ENCODE measurements at regions not wholly inside any gene's neighbourhood (a gene's known extent, or its start where the extent isn't known, plus 50 kb on each side); places are given as distances from the start of the nearest gene placed in this dataset.

GRCh38 chr16:6267682-6268081 lies 1065.0 kb upstream of the RBFOX1 start:
- TF ChIP-seq CREB1 (IDR thresholded peaks at IDR 0.05; ENCODE audit: low read depth) (no peak), FOXM1 (IDR thresholded peaks at IDR 0.05; ENCODE audit: borderline replicate concordance, low read depth) (no peak), TEAD4 (IDR thresholded peaks at IDR 0.05) (no peak), NFIC (IDR thresholded peaks at IDR 0.05) (no peak), RAD21 (IDR thresholded peaks at IDR 0.05; ENCODE audit: low read depth) (no peak), USF1 (IDR thresholded peaks at IDR 0.05) (no peak), YY1 (IDR thresholded peaks at IDR 0.05; ENCODE audit: low read depth) (no peak), TCF12 (IDR thresholded peaks at IDR 0.05; ENCODE audit: low read depth) (no peak), REST (IDR thresholded peaks at IDR 0.05; ENCODE audit: low read depth) (no peak), EP300 (IDR thresholded peaks at IDR 0.05; ENCODE audit: borderline replicate concordance) (no peak), CEBPB (IDR thresholded peaks at IDR 0.05) (no peak)
- TF ChIP-seq, protein P1, sequence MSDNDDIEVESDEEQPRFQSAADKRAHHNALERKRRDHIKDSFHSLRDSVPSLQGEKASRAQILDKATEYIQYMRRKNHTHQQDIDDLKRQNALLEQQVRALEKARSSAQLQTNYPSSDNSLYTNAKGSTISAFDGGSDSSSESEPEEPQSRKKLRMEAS (IDR thresholded peaks at IDR 0.05) = no peak

GRCh38 chr16:6266703-6267102 lies 1065.9 kb upstream of the RBFOX1 start:
- TF ChIP-seq USF1 (IDR thresholded peaks at IDR 0.05) (no peak), REST (IDR thresholded peaks at IDR 0.05; ENCODE audit: low read depth) (no peak), EP300 (IDR thresholded peaks at IDR 0.05; ENCODE audit: borderline replicate concordance) (no peak), TCF12 (IDR thresholded peaks at IDR 0.05; ENCODE audit: low read depth) (no peak), FOXM1 (IDR thresholded peaks at IDR 0.05; ENCODE audit: borderline replicate concordance, low read depth) (no peak), CEBPB (IDR thresholded peaks at IDR 0.05) (no peak), TEAD4 (IDR thresholded peaks at IDR 0.05) (no peak), RAD21 (IDR thresholded peaks at IDR 0.05; ENCODE audit: low read depth) (no peak), CREB1 (IDR thresholded peaks at IDR 0.05; ENCODE audit: low read depth) (no peak), EGR1 (IDR thresholded peaks at IDR 0.05) (no peak), NFIC (IDR thresholded peaks at IDR 0.05) (no peak), YY1 (IDR thresholded peaks at IDR 0.05; ENCODE audit: low read depth) (no peak), TAF1 (IDR thresholded peaks at IDR 0.05; ENCODE audit: low read depth) (no peak), ZBTB7A (IDR thresholded peaks at IDR 0.05; ENCODE audit: low read depth) (no peak)
- TF ChIP-seq, protein P1 (IDR thresholded peaks at IDR 0.05) = no peak

DNA sequence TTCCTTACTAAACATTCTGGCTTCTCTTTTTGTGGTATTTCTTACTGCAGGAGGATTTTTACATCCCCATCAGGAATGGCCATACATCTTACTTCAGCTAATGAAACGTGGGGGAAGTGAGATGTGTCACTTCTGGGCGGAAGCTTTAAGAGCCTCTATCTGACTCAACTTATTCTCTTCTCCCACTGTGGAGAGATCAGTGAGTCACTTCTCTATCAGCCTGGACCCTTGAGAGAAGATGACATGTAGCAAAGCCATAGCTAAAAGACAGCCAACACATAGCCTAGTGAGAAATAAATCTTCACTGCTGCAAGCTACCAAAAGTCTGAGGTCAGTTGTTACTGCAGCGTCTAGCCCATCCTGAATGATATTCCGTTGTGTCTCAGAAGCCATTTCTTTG lies 1066.7 kb upstream of the RBFOX1 start:
- TF ChIP-seq FOXM1 (IDR thresholded peaks at IDR 0.05; ENCODE audit: borderline replicate concordance, low read depth) (no peak), RAD21 (IDR thresholded peaks at IDR 0.05; ENCODE audit: low read depth) (no peak), CEBPB (IDR thresholded peaks at IDR 0.05) (no peak), TEAD4 (IDR thresholded peaks at IDR 0.05) (no peak)

DNA sequence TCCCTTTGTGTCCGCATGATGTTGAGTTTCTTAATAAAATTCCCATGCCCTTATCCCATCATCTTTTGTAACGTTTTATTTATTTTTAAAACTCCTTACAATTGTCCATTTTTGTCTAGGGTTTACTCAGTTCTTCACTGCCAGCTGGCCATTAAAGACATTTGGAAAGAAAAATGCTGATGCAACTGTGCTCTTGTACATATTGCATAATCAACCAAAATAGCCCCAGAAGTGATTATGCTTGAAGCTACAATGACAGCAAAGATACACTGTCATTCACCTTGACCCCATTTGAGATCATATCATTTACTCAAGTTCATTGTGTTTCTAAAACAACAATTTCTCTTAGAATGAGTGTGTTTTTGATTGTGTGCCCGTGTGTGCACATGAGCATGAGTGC lies 1074.6 kb upstream of the RBFOX1 start:
- TF ChIP-seq TEAD4 (IDR thresholded peaks at IDR 0.05) (no peak), USF1 (IDR thresholded peaks at IDR 0.05) (no peak), FOXM1 (IDR thresholded peaks at IDR 0.05; ENCODE audit: borderline replicate concordance, low read depth) (no peak), CREB1 (IDR thresholded peaks at IDR 0.05; ENCODE audit: low read depth) (no peak), TCF12 (IDR thresholded peaks at IDR 0.05; ENCODE audit: low read depth) (no peak), CEBPB (IDR thresholded peaks at IDR 0.05) (no peak), EP300 (IDR thresholded peaks at IDR 0.05; ENCODE audit: borderline replicate concordance) (no peak), RAD21 (IDR thresholded peaks at IDR 0.05; ENCODE audit: low read depth) (no peak), NFIC (IDR thresholded peaks at IDR 0.05) (no peak), YY1 (IDR thresholded peaks at IDR 0.05; ENCODE audit: low read depth) (no peak), EGR1 (IDR thresholded peaks at IDR 0.05) (no peak), ZBTB7A (IDR thresholded peaks at IDR 0.05; ENCODE audit: low read depth) (no peak), TAF1 (IDR thresholded peaks at IDR 0.05; ENCODE audit: low read depth) (no peak), REST (IDR thresholded peaks at IDR 0.05; ENCODE audit: low read depth) (no peak)
- TF ChIP-seq, protein P1 (IDR thresholded peaks at IDR 0.05) = no peak

Measured in Ishikawa (cell line).